HG03460 (cell line): ENCODE measurements at regions not wholly inside any gene's neighbourhood (a gene's known extent, or its start where the extent isn't known, plus 50 kb on each side); places are given as distances from the start of the nearest gene placed in this dataset.

Experiments
- ATAC-seq: cut with Tn5 transposase; IDR thresholded peaks from one replicate; pipeline ENCODE4 v1.9.1; 2021; ENCODE audit not compliant: unreplicated experiment

DNA sequence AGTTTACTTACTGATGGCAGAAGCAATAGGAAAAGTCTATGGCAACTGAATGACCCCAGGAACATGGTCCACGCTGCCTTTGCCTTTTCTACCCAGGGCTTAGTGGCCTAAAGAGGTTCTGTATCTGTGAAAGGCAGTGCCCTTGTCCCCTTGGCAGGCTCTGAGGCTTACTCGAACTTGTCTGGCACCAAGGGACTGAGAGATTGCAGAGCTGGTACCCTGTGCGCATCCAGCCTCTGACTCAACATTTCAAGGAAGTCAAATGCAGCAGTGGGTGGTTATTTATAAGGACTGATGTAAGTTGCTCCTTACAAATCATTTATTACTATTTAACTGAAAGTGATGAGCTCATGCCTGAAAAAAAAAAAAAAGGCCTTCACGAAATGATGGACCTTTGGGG is 299.9 kb upstream of the MYOCD start:
- ATAC-seq = no peak

DNA sequence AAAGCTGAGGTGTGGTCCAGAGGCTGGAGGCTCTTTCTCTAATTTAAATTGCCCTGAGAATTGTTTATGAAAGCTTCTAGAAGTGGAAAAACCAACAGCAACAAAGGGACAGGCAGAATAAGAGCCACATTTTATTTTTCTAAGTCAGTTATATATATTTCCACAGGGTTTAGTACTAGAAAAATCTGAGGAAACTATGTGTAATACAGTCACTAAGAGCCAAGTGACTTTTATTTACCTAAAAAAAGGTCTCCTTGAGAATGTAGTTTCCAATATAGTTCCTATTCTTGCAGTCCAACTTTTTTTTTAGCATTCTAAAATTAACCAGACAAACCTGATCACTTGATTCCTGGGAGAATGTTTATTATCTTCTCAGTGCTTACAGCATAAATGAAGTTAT is 296.6 kb upstream of the MYOCD start:
- no peak for ATAC-seq

DNA sequence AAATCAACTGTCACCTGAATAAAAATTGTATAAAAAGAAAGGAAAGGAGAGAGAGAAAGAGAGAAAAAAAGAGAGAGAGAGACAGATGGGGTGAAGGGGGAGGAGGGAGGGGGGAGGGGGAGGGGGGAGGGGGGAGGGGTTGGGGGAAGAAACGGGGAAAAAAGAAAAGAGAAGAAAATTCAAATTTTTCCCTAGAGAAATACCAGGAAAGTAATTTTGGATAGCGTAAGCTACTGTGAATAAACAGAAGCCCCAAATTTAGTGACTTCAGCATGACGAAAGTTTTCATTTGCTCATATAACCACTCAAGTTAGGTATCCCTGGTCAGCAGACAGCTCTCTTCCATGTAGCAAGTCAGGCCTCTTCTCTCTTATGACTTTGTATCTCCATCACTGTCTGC is 289.4 kb upstream of the MYOCD start:
- no peak for ATAC-seq

DNA sequence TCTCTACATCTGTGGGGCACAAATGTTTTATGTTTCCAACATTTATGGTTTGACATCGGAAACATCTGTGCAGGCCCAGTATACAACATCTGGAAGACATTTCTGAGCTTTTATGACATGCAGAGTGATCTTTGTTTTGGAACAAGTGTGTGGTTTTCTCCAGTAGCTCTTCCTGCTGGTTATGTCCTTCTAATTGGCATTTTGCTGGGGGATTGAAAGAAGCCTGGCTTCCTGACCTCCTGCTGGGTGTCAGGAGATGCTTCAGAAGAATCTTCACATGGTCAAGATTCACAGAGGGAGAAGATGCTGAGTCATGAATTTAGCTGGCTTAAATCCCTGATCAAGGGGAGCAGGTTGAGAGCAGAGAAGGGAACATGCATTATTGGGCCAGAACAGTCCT is 279.5 kb upstream of the MYOCD start:
- no peak for ATAC-seq

DNA sequence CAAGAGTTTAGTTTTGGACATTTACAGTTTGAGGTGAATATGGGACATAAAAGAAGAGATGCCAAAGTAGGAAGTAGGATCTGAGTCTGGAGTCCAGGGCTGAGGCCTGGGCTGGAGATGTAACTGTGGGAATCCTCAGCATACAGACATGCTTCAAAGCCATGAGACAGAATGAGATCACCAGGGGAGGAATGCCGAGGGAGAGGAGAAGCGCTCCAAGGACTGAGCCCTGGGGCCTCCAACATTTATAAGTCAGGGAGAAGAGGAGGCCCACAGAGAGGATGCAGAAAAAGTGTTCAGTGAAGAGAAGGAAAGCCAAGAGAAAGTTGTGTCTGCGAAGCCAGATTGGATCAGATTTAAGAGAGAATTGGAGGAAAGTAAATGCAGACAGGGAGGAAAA is 277.5 kb upstream of the MYOCD start:
- ATAC-seq = no peak

DNA sequence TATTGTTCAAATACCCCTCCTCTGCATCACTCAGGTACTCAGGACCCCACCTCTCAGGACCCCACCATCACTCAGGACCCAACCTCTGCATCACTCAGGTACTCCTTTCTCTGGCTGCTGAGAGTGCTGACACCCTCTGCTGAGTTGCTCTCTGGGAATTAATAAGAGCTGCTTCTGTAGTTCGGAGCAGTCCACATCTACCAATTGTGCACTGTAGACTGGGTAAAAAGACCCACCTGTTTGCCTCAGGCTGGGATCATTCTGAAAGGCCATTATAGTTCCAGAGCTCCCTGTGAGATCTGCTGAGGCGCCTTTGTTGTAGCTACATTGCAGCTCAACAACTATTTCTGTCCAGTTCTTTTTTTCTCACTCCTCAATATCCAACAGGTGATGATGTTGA is 276.3 kb upstream of the MYOCD start:
- ATAC-seq = no peak

DNA sequence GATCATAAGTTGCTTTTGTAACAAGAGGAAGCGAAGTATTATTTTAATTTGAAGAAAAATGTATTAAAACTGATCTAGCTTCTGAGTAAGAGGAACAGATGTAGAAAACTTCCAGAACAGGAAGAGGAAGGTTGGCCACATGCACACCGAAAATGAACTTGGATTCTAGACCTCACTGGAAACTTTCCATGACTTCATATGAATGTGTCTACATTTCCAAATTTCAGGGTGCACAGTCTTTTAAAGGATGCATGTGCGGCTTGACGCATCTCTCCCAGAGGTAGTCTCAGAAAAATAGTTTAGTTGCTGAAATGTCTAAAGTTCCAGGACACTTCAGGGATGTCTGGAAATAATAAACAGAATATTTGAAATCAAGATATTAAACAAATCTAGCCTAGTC is 275.1 kb upstream of the MYOCD start:
- ATAC-seq = no peak

DNA sequence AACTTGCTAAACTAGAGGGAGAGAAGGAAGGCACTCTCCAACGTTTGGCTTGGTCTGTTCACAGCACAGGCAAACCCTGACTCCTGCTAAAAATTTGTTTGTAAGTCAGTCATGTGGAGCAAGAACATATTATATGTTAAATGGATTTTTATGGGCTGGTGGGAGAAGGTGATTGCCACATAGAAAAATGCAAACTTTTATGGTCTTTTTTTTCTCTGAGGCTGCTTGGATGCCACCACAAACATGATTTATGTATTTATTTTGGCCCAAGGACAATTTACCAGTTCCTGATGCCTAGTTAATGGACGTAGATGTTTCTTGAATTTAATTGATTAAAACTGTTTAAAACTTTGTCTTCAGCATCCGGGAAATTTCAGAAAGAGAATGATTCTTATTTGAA is 274.2 kb upstream of the MYOCD start:
- no peak for ATAC-seq

DNA sequence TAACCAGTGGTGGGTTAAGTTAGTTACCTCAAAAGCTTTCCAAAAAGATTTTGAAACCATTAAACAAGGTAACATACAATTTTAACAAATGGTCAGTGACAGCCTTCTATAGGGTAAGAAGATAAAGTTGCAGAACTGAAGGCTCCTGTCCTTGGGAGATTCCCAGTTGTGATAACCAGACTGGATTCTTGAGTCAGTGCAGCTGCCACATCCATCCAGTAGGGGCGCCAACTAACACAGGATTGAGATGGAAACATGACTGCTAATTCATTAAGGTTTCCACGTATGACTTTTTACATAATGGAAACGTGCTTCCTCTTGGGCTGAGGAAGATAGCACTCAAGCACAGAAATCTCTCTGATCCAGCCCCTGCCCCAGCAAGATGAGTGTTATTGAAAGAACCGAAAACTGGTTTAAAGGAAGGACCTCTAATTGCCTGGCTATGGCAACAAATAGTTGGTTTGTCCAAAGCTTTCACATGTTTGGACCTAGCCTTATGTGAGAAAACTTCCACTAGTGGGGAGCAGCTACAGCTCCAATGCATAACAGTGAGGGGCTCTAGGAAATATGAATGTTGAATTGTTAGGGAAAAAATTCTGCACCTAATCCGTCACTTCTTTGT is 269.8 kb upstream of the MYOCD start:
- ATAC-seq = no peak

DNA sequence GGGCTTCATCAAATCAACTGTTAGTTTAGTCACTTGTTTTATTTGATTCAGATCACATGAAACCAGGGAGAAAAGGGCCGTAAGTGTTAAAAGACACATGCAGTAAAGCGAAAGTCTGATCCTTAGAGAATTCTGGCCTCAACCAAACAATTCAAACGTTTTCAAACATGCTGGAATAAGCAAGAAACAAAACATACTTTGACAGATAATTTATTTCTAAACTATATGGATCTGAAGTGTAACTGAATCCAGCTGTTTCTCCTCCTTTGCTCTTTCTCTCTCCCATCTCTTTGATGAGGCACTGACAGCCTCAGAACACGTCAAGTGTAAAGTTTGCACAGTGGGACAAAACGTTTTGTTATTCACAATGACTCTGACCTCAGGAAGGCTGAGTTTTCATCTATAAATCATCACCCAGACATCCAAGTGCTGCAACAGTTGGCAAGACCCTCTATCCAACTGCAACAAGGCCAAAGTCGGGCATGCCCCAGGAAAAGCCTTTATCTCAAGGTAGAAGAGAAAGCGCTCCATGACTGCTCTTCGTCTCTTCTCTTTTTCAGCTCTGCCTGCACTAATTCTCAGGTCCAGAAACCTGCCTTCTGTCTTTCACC is 267.1 kb upstream of the MYOCD start:
- no peak for ATAC-seq

DNA sequence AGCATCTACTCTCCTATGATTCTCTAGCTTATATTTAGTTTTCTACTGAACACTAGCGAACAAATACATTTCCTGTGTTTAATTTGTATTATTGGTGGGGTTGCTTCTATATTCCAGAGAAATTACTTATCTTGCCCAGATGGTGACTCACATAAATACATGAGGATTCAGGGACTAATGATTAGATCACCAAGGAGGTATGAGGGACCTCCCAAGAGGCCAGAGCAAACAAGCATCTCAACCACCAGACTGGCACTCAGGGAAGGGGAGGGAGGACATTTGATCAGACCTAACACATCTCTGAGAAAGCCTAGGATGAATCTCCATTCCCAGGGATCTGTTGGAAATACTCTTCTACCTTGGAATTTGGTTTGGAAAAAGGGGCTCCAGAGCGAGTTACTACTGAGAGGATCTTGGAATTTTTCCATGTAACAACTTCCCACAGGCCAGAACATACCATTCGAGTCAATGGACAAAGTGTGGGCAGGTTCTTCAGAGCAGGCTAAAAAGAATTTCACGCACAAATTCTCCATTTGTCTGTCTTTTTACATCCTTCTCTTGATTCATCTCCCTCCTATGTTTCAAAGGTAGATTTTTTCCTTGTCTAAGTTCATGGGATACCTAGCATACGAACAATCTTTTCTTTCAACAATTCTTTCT is 262.6 kb upstream of the MYOCD start:
- no peak for ATAC-seq

DNA sequence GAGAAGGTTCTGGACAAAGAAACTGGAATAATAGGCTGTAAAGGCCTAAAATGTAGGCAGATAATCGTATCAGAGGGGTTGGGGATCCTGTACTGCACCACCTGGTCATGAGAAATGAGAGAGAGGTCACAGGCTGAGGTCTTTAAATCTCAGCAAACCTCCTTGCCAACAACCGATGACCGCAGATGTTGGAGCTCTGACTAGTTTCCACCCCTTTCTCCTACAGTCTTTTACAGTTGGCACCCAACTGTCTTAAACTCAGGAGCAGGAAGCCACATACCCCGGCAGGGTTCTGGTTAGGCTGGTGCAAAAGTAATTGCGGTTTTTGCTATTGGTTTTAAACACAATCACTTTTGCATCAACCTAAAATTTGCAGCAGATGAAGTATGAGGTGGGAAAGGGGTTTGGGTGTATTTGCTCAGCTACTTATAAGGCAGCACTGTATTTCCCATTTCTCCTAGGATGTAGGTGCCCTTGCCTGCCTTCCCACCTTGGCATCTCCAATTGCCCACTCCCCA is 261.8 kb upstream of the MYOCD start:
- no peak for ATAC-seq

DNA sequence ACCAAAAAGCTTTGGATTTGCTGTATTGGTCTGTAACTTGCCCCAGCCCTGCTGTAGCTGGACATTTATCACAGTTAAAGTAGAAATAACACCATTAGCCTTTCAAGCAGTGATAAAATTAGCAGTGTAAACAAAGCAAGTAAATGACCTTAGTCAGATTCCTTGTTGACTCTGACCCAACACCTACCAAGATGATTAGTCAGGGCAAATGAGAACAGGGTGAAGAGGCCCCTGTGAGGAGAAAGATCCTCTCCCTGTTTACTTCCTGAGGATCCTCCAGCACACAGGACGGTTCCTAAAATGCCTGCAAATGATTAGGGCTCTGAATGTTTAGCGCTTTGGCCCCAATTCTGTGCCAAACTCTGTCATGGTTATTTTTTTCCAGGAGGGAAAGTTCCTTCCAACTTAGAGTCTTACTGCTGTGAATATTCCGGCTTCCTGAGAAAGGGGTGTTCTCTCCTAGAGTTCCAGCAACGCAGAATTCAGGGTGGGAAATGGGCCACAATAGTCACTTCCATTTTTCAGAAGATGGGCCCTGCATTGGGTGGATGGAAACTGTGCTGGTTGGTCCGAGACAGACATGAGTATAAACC is 259.0 kb upstream of the MYOCD start:
- no peak for ATAC-seq

DNA sequence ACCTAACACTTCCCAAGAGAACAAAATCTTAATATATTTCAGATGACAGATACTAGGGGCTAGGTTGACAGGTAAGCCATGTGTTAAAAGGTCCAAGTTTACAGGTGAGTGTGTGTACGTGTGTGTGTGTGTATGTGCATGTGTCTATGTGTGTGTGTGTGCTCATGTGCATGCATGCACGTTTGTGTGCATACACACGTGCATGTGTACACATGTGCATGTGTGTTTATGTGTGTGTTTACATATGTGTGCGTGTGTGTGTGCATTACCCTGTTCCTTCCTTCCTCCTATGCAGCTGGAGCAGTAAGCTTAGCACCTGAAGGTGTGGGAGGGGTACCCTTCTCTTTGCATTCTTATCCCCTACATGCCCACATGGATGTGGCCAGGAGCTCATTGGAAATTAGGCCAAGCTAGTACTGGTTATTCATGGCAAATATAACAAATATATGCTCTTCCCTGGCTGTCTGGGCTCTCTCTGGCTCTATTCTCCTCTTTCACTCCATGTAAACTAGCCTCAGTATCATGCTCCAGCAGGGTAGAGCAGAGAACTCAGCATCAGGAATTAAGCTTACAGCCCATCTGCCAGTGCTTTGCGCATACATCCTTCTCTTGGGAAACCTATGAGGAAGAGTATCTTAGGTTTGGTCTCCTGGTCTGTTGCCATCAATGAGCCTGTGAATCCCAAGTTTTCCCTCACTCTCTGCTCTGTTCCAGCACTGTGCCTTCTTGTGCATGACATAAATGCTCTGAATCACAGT is 258.0 kb upstream of the MYOCD start:
- no peak for ATAC-seq

DNA sequence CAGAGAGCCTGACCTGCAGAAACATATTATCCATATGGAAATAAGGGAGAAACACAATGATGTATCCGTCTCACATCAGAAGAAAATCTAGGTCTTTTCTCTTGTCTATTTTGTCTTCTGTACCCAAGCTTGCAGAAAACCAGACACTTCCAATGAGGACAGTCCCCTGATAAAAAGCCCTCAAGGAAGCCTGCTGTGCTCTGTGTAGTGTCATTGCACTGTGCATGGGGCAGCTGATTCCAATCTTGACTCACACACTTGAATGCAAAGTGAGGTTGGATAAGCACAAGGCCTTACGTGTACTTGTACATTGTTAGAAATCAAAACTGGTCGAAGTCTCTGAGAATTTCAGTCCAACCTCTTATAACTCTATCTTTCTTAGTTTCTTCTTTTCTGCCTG is 256.6 kb upstream of the MYOCD start:
- no peak for ATAC-seq

DNA sequence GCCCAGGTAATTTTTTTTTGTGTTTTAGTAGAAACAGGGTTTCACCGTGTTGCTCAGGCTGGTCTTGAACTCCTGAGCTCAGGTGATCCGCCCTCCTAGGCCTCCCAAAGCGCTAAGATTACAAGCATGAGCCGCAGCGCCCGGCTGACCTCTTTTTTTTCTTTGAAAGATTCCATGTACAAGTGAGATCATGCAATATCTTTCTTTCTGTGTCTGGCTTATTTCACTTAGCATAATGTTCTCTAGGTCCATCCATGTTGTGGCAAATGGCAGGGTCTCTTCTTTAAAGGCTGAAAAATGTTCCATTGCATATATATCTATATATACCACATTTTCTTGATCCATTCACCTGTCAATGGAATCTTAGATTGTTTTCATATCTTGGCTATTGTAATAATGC is 255.0 kb upstream of the MYOCD start:
- no peak for ATAC-seq

DNA sequence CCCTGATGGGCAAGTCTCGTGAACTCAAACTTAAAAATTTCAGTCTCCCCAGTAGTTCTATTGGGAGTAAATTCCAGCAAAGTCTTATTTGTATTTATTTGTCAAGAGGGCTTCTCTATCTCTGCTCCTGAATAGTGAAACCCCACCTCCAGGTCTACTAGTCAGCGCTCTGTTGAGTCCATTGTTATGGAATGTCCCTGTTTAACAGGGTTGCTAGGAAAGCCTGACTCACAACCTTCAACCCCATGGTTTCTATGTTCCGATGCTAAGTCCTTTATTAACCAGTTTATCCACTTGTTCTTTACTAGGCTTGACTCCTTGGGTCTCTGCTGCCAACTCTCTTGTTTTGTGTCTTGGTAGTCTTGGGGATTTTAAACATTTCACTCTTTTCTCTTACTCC is 250.7 kb upstream of the MYOCD start:
- no peak for ATAC-seq

DNA sequence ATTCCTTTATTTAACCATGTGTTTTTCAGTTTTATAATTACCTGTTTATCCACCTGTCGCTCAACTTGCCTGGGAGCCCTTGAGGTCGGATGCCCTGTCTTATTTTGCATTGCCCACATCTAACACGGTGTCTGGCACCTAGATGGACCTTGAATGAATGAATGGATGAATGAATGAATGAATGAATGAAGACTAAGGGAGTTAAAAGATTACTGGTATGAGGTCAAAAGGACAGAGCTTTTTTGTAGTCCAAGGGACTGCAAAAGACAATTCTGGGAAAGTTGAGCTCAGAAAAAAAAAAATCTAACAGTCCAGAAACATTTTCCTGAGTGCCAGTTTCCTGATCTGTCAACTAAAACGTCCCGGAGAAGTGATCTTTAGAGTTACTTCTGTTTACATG is 244.6 kb upstream of the MYOCD start:
- no peak for ATAC-seq

DNA sequence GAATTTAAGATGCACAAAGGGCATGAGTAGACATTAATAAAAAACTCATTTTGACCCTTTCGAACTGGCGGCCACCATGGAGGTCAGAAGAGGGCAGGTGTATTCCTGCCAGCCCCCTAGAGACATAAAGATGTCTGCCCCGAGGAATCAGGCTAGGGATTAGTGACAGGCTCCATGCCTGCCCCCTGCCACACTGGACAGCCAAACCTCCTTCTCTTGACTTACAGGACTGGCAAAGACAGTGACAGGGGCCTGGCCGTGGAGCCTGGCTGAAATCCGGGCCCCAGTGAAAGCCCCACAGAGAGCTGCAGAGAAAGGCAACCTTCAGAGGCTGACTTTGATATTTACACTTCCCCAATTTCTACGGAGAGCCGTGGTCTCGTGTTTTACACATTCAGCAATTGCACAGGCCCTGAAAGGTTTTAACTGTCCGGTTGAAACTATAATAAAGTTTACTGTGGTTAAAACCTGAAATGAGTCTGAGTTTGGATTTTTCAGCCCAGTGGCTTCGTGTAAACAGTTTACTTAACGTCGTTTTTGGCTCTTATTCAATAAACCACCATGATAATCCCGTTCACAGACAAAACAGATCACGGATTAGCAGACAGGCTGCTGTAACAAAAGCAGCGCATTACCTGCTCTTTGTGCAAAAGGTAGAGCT is 243.9 kb upstream of the MYOCD start:
- ATAC-seq = no peak

DNA sequence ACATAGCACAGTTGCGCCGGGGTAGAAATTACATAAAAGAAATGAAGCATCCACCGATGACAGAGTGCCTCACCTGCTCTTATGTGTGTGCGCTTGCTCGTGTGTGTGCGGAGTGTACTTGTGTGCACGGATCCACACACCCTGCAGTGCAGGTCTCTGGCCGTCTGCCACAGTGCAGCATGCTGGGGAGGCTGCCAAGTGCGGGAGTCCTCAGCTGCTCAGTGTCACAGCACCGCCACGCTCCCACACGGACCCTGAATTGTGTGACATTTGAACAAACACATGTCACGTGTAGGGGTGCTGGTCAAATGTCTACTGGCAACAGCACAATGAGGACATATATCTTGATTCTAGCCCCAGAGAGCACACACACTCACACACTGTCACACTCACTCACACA is 243.0 kb upstream of the MYOCD start:
- no peak for ATAC-seq

DNA sequence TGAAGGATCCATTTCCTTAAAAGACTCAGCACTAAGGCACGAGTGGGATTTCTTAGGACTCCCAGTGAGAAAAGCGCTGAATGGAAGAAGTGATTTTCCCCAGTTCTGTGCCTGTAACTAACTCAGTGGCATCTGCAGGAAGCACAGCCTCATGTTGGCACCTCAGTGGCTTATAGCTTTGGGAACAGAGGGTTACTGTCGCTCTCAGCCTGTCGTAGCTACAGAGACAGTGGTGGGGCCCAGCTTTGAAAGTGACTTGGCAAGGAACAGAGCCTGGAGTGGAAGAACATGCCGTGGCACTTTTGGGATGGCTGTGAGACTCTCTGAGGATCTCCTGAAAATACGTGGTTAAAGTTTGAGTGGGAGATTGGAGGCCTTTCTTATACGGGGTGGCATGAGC is 242.4 kb upstream of the MYOCD start:
- ATAC-seq = no peak
